GM12878 (cell line): ENCODE measurements at regions not wholly inside any gene's neighbourhood (a gene's known extent, or its start where the extent isn't known, plus 50 kb on each side); places are given as distances from the start of the nearest gene placed in this dataset.

Experiments
- ATAC-seq: fragments of 200-7000 bp; cut with Tn5 transposase; 3 replicates; pipeline ENCODE4 v1.9.1; 2020; ENCODE audit warnings: mild to moderate bottlenecking, moderate library complexity
- BruUV-seq: library from RNA; stranded (reverse); fragments of 400-500 nt; replicated peaks from 2 replicates; lab custom pipeline; 2021; lab: Mats Ljungman, UMichigan
- CTCF ChIA-PET: fragments of 300-600 bp; sonication (Branson Sonifier 250); formaldehyde crosslinking; extraction: SDS; loops from one replicate; lab custom pipeline; 2021; ENCODE audit warnings: inconsistent platforms; lab: Yijun Ruan, JAX
- POLR2A ChIA-PET: fragments of 350-600 bp; formaldehyde crosslinking; extraction: SDS; loops from one replicate; lab custom pipeline; 2021; ENCODE audit warnings: inconsistent platforms; lab: Charles Lee
- RAD21 ChIA-PET: fragments of 300-600 bp; sonication (Branson Sonifier 250); formaldehyde crosslinking; loops from one replicate; lab custom pipeline; 2023; ENCODE audit warnings: antibody characterized with exemption; ENCODE audit not compliant: unreplicated experiment; lab: Charles Lee
- SMC1A ChIA-PET: fragments of 300-600 bp; sonication (Branson Sonifier 250); formaldehyde crosslinking; loops from one replicate; lab custom pipeline; 2023; ENCODE audit not compliant: unreplicated experiment, uncharacterized antibody; lab: Charles Lee
- DNase-seq: peaks from one replicate; pipeline ENCODE4 v3.0.0-alpha.2; 2011; ENCODE audit warnings: low read depth, low spot score
- FAIRE-seq: peaks from 3 replicates; lab custom pipeline; 2011; peaks lifted over from hg19 to GRCh38; lab: Jason Lieb, UNC
- H2AFZ ChIP-seq: 2 replicates; pipeline ENCODE4 v1.6.0; 2011; ENCODE audit warnings: low read depth, low read length, control low read depth; ENCODE audit not compliant: control insufficient read depth
- H3K27ac ChIP-seq: 2 replicates; pipeline ENCODE4 v1.5.1; 2011; ENCODE audit warnings: control low read depth; ENCODE audit not compliant: control insufficient read depth, insufficient read depth
- H3K27me3 ChIP-seq, 2 experiments: replicated peaks in 1 of 2; 2 replicates each; pipeline versions ENCODE4 v1.6.0 to v1.6.1; 2011; ENCODE audit warnings: low read length in 1 of 2; ENCODE audit not compliant: control insufficient read depth in 2 of 2, insufficient read depth in 2 of 2
- H3K36me3 ChIP-seq, 2 experiments: 2 replicates each; pipeline ENCODE4 v1.5.1; 2011; ENCODE audit warnings: low read length in 1 of 2; ENCODE audit not compliant: control insufficient read depth in 2 of 2, insufficient read depth in 2 of 2
- H3K4me1 ChIP-seq: 2 replicates; pipeline ENCODE4 v1.6.1; 2011; ENCODE audit warnings: mild to moderate bottlenecking, low read length, moderate library complexity, mixed read lengths; ENCODE audit not compliant: control insufficient read depth, insufficient read depth
- H3K4me2 ChIP-seq: 2 replicates; pipeline ENCODE4 v1.6.0; 2011; ENCODE audit warnings: control low read depth; ENCODE audit not compliant: control insufficient read depth, insufficient read depth
- H3K4me3 ChIP-seq: fragments of 200-600 bp; sonication (generic); 2 replicates; pipeline ENCODE4 v1.5.1; 2016
- H3K79me2 ChIP-seq: 2 replicates; pipeline ENCODE4 v1.6.0; 2011; ENCODE audit warnings: low read length; ENCODE audit not compliant: control insufficient read depth, insufficient read depth
- H3K9ac ChIP-seq: 2 replicates; pipeline ENCODE4 v1.8.0; 2011; ENCODE audit warnings: low read length, control low read depth, mixed read lengths; ENCODE audit not compliant: control insufficient read depth, insufficient read depth
- H3K9me3 ChIP-seq: replicated peaks from 3 replicates; pipeline ENCODE4 v1.5.1; 2011; ENCODE audit warnings: mild to moderate bottlenecking, low read length; ENCODE audit not compliant: control insufficient read depth, insufficient read depth
- H4K20me1 ChIP-seq: 2 replicates; pipeline ENCODE4 v1.6.0; 2011; ENCODE audit not compliant: control insufficient read depth, insufficient read depth
- ATF3 ChIP-seq: IDR thresholded peaks from 2 replicates; pipeline ENCODE4 v1.6.1; 2011; ENCODE audit warnings: low read depth, mild to moderate bottlenecking, low read length, moderate library complexity, borderline replicate concordance; ENCODE audit errors: extremely low read depth
- BMI1 ChIP-seq: fragments of 450-650 bp; IDR thresholded peaks from 2 replicates; pipeline ENCODE4 v1.6.1; 2016; ENCODE audit warnings: mild to moderate bottlenecking, moderate library complexity, borderline replicate concordance
- JUND ChIP-seq: IDR thresholded peaks from 2 replicates; pipeline ENCODE4 v1.6.1; 2012; ENCODE audit warnings: low read depth, mild to moderate bottlenecking, low read length, improper control_type of control experiment, moderate library complexity
- MEF2A ChIP-seq: IDR thresholded peaks from 2 replicates; pipeline ENCODE4 v1.6.1; 2011; ENCODE audit warnings: low read depth, mild to moderate bottlenecking, low read length, moderate library complexity; ENCODE audit not compliant: insufficient read depth
- POLR2AphosphoS5 ChIP-seq: IDR thresholded peaks from 2 replicates; pipeline ENCODE4 v1.6.1; 2011; ENCODE audit warnings: mild to moderate bottlenecking, low read length, inconsistent platforms
- RB1 ChIP-seq: fragments of 450-650 bp; formaldehyde crosslinking; IDR thresholded peaks from 2 replicates; pipeline ENCODE4 v1.6.1; 2017; ENCODE audit warnings: mild to moderate bottlenecking, borderline replicate concordance
- SIX5 ChIP-seq: IDR thresholded peaks from 2 replicates; pipeline ENCODE4 v1.6.1; 2011; ENCODE audit warnings: mild to moderate bottlenecking, low read depth, low read length, moderate library complexity; ENCODE audit not compliant: severe bottlenecking
- SRF ChIP-seq, 2 experiments: IDR thresholded peaks; 2 replicates each; pipeline ENCODE4 v1.6.1; 2011; ENCODE audit warnings: low read depth in 2 of 2, low read length in 2 of 2, mild to moderate bottlenecking in 1 of 2, moderate library complexity in 1 of 2
- TARDBP ChIP-seq: IDR thresholded peaks from 2 replicates; pipeline ENCODE4 v1.6.1; 2016; ENCODE audit warnings: borderline replicate concordance
- YY1 ChIP-seq: IDR thresholded peaks from 2 replicates; pipeline ENCODE4 v1.6.1; 2011; ENCODE audit warnings: low read depth, mild to moderate bottlenecking, low read length
- WGBS: methylation state at CpG from one replicate; pipeline ENCODE4 v1.1.6; 2016; ENCODE audit warnings: low lambda C conversion rate; ENCODE audit not compliant: insufficient replicate concordance, insufficient coverage; ENCODE audit errors: missing lambda C conversion rate; 5-methylcytosine and 5-hydroxymethylcytosine counted together
- in situ Hi-C: fragments of 300-500 bp; cut with MboI; formaldehyde crosslinking; loops from 9 replicates; pipeline ENCODE4 v1.14.3; 2018; ENCODE audit warnings: mixed read lengths
- intact Hi-C: fragments of 100-400 bp; cut with micrococcal nuclease; formaldehyde crosslinking; loops from one replicate; pipeline ENCODE4 v1.14.2; 2022; ENCODE audit not compliant: unreplicated experiment
- TF ChIP-seq, protein P1 (sequence below): fragments of 450-650 bp; IDR thresholded peaks from 2 replicates; pipeline ENCODE4 v1.6.1; 2018; ENCODE audit warnings: borderline replicate concordance, mild to moderate bottlenecking; ENCODE audit not compliant: partially characterized antibody
- TF ChIP-seq, protein P2 (sequence below): fragments of 450-650 bp; IDR thresholded peaks from 2 replicates; pipeline ENCODE4 v1.6.1; 2016; ENCODE audit warnings: mild to moderate bottlenecking
- TF ChIP-seq, protein P3 (sequence below): IDR thresholded peaks from 2 replicates; pipeline ENCODE4 v1.6.1; 2012; ENCODE audit warnings: mild to moderate bottlenecking, low read depth, low read length
- TF ChIP-seq, protein P4 (sequence below): IDR thresholded peaks from 2 replicates; pipeline ENCODE4 v1.6.1; 2011; ENCODE audit warnings: low read depth, low read length, improper control_type of control experiment, borderline replicate concordance

DNA sequence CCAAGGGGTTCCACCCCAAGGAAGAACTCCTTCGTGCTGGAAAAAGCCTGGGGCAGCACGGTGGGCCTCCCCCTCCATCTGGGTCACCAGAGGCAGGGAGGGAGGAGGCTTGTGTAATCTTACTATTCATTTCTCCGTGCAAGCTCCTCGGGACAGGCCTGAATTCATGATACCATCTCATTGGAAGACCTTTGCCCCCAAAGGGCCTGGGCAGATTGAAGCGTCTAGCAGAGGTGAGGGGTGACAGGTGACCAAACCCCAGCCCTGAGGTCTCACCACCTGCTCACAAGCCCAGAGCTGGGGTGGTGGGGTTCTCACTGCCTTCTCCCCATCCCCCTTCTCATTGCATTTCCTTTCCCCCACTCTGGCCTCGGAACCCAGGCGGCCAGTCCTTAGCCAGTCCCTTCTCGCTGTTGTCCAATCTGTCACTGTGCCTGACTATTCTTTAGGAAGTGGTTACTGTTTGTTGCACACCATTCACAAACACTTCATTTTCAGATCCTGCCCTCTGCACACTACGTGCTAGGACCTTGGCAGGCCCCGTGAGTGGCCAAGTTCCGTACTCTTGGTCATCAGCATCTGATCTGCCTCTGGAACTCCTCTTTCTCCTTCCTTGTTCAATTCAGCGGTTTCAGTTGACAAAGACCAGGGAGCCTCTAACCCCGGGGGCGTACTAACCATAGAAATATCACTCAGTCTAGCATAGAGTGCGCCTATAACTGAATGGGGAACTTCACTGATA lies 137.1 kb downstream of the LY86 start:
- WGBS = 58% methylated on average over 15 of the region's 15 CpGs
- in situ Hi-C loops = loop anchor here (10.0 kb wide), 1 partner anchor 889 kb away; no protein-coding TSS in a partner anchor
- peaks cover 11% of the 10 kb centered on the region for H3K4me1 ChIP-seq
- no TSS peak for BruUV-seq
- H3K27me3 ChIP-seq = no peaks in the 10 kb centered on the region
- intact Hi-C loops = loop anchor here (2.0 to 10.0 kb wide), 2 partner anchors 189 to 517 kb away; no protein-coding TSS in a partner anchor
- H3K36me3 ChIP-seq = no peaks in the 10 kb centered on the region
- RAD21 ChIA-PET = interaction anchor here (1.4 to 8.5 kb wide), 3 partner anchors 48 to 514 kb away, joined by 4 to 48 read pairs (median 10); no protein-coding TSS in a partner anchor
- H3K27ac ChIP-seq = no peak overlapping the region
- H4K20me1 ChIP-seq = no peaks in the 10 kb centered on the region
- no peak overlapping the region for H2AFZ ChIP-seq
- FAIRE-seq = no peak
- SMC1A ChIA-PET = interaction anchor here (0.8 to 2.2 kb wide), 3 partner anchors 48 to 518 kb away, joined by 3 to 9 read pairs (median 8); no protein-coding TSS in a partner anchor
- ATAC-seq = no peak
- H3K4me3 ChIP-seq = no peak overlapping the region
- CTCF ChIA-PET = interaction anchor here (1.0 to 9.4 kb wide), 7 partner anchors 45 to 552 kb away, joined by 3 to 82 read pairs (median 3); no protein-coding TSS in a partner anchor
- H3K4me2 ChIP-seq = no peak overlapping the region
- H3K9me3 ChIP-seq = no peaks in the 10 kb centered on the region
- H3K9ac ChIP-seq = no peak overlapping the region
- no peak for DNase-seq
- POLR2A ChIA-PET = no interaction called here
- H3K79me2 ChIP-seq = no peaks in the 10 kb centered on the region
- TF ChIP-seq RB1 (no peak), BMI1 (no peak), SRF (IDR thresholded peaks at IDR 0.05; ENCODE audit: low read depth in 2 of 2, low read length in 2 of 2) (no peak), POLR2AphosphoS5 (no peak), ATF3 (no peak), SIX5 (no peak), JUND (no peak), YY1 (no peak), TARDBP (no peak), MEF2A (no peak)
- TF ChIP-seq, protein P1, sequence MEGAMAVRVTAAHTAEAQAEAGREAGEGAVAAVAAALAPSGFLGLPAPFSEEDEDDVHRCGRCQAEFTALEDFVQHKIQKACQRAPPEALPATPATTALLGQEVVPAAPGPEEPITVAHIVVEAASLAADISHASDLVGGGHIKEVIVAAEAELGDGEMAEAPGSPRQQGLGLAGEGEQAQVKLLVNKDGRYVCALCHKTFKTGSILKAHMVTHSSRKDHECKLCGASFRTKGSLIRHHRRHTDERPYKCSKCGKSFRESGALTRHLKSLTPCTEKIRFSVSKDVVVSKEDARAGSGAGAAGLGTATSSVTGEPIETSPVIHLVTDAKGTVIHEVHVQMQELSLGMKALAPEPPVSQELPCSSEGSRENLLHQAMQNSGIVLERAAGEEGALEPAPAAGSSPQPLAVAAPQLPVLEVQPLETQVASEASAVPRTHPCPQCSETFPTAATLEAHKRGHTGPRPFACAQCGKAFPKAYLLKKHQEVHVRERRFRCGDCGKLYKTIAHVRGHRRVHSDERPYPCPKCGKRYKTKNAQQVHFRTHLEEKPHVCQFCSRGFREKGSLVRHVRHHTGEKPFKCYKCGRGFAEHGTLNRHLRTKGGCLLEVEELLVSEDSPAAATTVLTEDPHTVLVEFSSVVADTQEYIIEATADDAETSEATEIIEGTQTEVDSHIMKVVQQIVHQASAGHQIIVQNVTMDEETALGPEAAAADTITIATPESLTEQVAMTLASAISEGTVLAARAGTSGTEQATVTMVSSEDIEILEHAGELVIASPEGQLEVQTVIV = no peak
- TF ChIP-seq, protein P2, sequence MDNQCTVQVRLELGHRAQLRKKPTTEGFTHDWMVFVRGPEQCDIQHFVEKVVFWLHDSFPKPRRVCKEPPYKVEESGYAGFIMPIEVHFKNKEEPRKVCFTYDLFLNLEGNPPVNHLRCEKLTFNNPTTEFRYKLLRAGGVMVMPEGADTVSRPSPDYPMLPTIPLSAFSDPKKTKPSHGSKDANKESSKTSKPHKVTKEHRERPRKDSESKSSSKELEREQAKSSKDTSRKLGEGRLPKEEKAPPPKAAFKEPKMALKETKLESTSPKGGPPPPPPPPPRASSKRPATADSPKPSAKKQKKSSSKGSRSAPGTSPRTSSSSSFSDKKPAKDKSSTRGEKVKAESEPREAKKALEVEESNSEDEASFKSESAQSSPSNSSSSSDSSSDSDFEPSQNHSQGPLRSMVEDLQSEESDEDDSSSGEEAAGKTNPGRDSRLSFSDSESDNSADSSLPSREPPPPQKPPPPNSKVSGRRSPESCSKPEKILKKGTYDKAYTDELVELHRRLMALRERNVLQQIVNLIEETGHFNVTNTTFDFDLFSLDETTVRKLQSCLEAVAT = no peak
- TF ChIP-seq, protein P3, sequence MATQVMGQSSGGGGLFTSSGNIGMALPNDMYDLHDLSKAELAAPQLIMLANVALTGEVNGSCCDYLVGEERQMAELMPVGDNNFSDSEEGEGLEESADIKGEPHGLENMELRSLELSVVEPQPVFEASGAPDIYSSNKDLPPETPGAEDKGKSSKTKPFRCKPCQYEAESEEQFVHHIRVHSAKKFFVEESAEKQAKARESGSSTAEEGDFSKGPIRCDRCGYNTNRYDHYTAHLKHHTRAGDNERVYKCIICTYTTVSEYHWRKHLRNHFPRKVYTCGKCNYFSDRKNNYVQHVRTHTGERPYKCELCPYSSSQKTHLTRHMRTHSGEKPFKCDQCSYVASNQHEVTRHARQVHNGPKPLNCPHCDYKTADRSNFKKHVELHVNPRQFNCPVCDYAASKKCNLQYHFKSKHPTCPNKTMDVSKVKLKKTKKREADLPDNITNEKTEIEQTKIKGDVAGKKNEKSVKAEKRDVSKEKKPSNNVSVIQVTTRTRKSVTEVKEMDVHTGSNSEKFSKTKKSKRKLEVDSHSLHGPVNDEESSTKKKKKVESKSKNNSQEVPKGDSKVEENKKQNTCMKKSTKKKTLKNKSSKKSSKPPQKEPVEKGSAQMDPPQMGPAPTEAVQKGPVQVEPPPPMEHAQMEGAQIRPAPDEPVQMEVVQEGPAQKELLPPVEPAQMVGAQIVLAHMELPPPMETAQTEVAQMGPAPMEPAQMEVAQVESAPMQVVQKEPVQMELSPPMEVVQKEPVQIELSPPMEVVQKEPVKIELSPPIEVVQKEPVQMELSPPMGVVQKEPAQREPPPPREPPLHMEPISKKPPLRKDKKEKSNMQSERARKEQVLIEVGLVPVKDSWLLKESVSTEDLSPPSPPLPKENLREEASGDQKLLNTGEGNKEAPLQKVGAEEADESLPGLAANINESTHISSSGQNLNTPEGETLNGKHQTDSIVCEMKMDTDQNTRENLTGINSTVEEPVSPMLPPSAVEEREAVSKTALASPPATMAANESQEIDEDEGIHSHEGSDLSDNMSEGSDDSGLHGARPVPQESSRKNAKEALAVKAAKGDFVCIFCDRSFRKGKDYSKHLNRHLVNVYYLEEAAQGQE = no peak
- TF ChIP-seq, protein P4, sequence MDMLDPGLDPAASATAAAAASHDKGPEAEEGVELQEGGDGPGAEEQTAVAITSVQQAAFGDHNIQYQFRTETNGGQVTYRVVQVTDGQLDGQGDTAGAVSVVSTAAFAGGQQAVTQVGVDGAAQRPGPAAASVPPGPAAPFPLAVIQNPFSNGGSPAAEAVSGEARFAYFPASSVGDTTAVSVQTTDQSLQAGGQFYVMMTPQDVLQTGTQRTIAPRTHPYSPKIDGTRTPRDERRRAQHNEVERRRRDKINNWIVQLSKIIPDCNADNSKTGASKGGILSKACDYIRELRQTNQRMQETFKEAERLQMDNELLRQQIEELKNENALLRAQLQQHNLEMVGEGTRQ = no peak
